Panc1 (cell line): ENCODE measurements at regions not wholly inside any gene's neighbourhood (a gene's known extent, or its start where the extent isn't known, plus 50 kb on each side); places are given as distances from the start of the nearest gene placed in this dataset.

Source experiments
- ATAC-seq: fragments of 200-7000 bp; cut with Tn5 transposase; 2 replicates; pipeline ENCODE4 v1.9.1; 2020; ENCODE audit warnings: mild to moderate bottlenecking, moderate library complexity
- BruUV-seq: library from RNA; stranded (reverse); fragments of 400-500 nt; replicated peaks from 2 replicates; lab custom pipeline; 2021; lab: Mats Ljungman, UMichigan
- CTCF ChIA-PET: fragments of 300-600 bp; sonication (Branson Sonifier 250); formaldehyde crosslinking; loops from one replicate; lab custom pipeline; 2022; ENCODE audit warnings: antibody characterized with exemption; lab: Charles Lee
- POLR2A ChIA-PET: fragments of 300-600 bp; sonication (Branson Sonifier 250); formaldehyde crosslinking; loops from one replicate; lab custom pipeline; 2022; ENCODE audit warnings: antibody characterized with exemption; lab: Charles Lee
- DNase-seq: peaks from one replicate; pipeline ENCODE4 v3.0.0-alpha.2; 2010; ENCODE audit warnings: low read depth, low spot score
- H3K27ac ChIP-seq: 2 replicates; pipeline ENCODE4 v1.5.1; 2011; ENCODE audit warnings: mild to moderate bottlenecking, low read length, inconsistent platforms
- H3K27me3 ChIP-seq: fragments of 200-500 bp; sonication (Bioruptor generic); 2 replicates; pipeline ENCODE4 v1.6.0; 2014; ENCODE audit warnings: low read length, inconsistent platforms; ENCODE audit not compliant: control insufficient read depth, insufficient read depth
- H3K36me3 ChIP-seq: fragments of 200-500 bp; sonication (Bioruptor generic); 2 replicates; pipeline ENCODE4 v1.5.1; 2014; ENCODE audit warnings: inconsistent platforms, mild to moderate bottlenecking, low read length, moderate library complexity; ENCODE audit not compliant: control insufficient read depth, insufficient read depth
- H3K4me1 ChIP-seq: 2 replicates; pipeline ENCODE4 v1.5.1; 2011; ENCODE audit warnings: inconsistent platforms, mild to moderate bottlenecking, low read length, moderate library complexity; ENCODE audit not compliant: control insufficient read depth, insufficient read depth
- H3K4me3 ChIP-seq, 2 experiments: 2 replicates each; pipeline ENCODE4 v1.5.1; 2011 to 2012; ENCODE audit warnings: low read depth in 2 of 2, low read length in 2 of 2, mild to moderate bottlenecking in 2 of 2, inconsistent platforms in 1 of 2, moderate library complexity in 1 of 2
- H3K9me3 ChIP-seq: fragments of 200-500 bp; sonication (Bioruptor generic); 2 replicates; pipeline ENCODE4 v1.5.1; 2014; ENCODE audit warnings: low read depth, mild to moderate bottlenecking, inconsistent platforms, low read length, moderate library complexity; ENCODE audit not compliant: control insufficient read depth, insufficient read depth
- CTCF ChIP-seq: fragments of 450-650 bp; IDR thresholded peaks from 2 replicates; pipeline ENCODE4 v1.5.1; 2017; ENCODE audit warnings: mild to moderate bottlenecking
- POLR2AphosphoS5 ChIP-seq: IDR thresholded peaks from 2 replicates; pipeline ENCODE4 v1.6.1; 2012; ENCODE audit warnings: mild to moderate bottlenecking, low read depth, low read length, moderate library complexity
- SIN3A ChIP-seq: IDR thresholded peaks from 2 replicates; pipeline ENCODE4 v1.6.1; 2012; ENCODE audit warnings: low read depth, mild to moderate bottlenecking, low read length, moderate library complexity, borderline replicate concordance; ENCODE audit not compliant: insufficient read depth
- TCF7L2 ChIP-seq: IDR thresholded peaks from 2 replicates; pipeline ENCODE4 v1.6.1; 2011; ENCODE audit warnings: mild to moderate bottlenecking, low read depth, low read length, inconsistent platforms
- in situ Hi-C: cut with HindIII; loops from 2 replicates; pipeline ENCODE4 v1.10.0; 2016; ENCODE audit warnings: low sequenced_read_pairs, low pct_unique_long_range_greater_than_20kb
- intact Hi-C: fragments of 100-400 bp; cut with micrococcal nuclease; formaldehyde crosslinking; loops from one replicate; pipeline ENCODE4 v1.10.0; 2022; ENCODE audit not compliant: unreplicated experiment
- TF ChIP-seq, protein P1 (sequence below), 2 experiments: IDR thresholded peaks; 2 replicates each; pipeline ENCODE4 v1.6.1; 2011 to 2012; ENCODE audit warnings: low read depth in 2 of 2, control low read depth in 1 of 2, low read length in 1 of 2, mild to moderate bottlenecking in 1 of 2, moderate library complexity in 1 of 2; ENCODE audit not compliant: insufficient read depth in 1 of 2

DNA sequence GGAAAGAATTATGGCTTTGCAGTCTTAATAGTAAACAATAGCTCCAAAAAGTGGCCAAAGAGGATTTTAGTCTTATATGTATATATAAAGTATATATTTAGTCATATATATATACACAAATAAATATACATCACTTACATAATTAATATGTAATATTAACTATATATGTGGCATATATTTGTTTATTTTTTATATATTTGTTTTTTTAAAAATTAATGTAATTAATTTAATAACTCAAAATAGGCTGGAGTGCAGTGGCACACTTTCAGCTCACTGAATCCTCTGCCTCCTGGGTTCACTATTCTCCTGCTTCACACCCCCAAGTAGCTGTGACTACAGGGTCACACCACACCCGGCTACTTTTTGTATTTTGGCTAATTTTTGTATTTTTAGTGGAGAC is 532.6 kb downstream of the KCNT2 start:
- ATAC-seq (no peak), DNase-seq (no peak)
- BruUV-seq, result no TSS peak
- H3K36me3 ChIP-seq, result no peaks in the 10 kb centered on the region
- intact Hi-C loops, result no loop called here
- no peaks in the 10 kb centered on the region for H3K9me3 ChIP-seq
- no peaks in the 10 kb centered on the region for H3K27me3 ChIP-seq
- ChIA-PET CTCF (interaction anchor here (0.6 kb wide), 1 partner anchor 825 kb away, joined by 3 read pairs; no protein-coding TSS in a partner anchor), POLR2A (no interaction called here)
- in situ Hi-C loops, result no loop called here
- H3K27ac ChIP-seq, result no peak overlapping the region
- TF ChIP-seq, protein P1, sequence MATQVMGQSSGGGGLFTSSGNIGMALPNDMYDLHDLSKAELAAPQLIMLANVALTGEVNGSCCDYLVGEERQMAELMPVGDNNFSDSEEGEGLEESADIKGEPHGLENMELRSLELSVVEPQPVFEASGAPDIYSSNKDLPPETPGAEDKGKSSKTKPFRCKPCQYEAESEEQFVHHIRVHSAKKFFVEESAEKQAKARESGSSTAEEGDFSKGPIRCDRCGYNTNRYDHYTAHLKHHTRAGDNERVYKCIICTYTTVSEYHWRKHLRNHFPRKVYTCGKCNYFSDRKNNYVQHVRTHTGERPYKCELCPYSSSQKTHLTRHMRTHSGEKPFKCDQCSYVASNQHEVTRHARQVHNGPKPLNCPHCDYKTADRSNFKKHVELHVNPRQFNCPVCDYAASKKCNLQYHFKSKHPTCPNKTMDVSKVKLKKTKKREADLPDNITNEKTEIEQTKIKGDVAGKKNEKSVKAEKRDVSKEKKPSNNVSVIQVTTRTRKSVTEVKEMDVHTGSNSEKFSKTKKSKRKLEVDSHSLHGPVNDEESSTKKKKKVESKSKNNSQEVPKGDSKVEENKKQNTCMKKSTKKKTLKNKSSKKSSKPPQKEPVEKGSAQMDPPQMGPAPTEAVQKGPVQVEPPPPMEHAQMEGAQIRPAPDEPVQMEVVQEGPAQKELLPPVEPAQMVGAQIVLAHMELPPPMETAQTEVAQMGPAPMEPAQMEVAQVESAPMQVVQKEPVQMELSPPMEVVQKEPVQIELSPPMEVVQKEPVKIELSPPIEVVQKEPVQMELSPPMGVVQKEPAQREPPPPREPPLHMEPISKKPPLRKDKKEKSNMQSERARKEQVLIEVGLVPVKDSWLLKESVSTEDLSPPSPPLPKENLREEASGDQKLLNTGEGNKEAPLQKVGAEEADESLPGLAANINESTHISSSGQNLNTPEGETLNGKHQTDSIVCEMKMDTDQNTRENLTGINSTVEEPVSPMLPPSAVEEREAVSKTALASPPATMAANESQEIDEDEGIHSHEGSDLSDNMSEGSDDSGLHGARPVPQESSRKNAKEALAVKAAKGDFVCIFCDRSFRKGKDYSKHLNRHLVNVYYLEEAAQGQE (IDR thresholded peaks at IDR 0.05; ENCODE audit: insufficient read depth in 1 of 2, low read depth in 2 of 2, low read length in 1 of 2), result no peak
- TF ChIP-seq CTCF, result no peak
- TF ChIP-seq TCF7L2, result no peak
- TF ChIP-seq SIN3A, result no peak
- no peak for TF ChIP-seq POLR2AphosphoS5
- H3K4me1 ChIP-seq, result no peaks in the 10 kb centered on the region
- H3K4me3 ChIP-seq, result no peak overlapping the region

DNA sequence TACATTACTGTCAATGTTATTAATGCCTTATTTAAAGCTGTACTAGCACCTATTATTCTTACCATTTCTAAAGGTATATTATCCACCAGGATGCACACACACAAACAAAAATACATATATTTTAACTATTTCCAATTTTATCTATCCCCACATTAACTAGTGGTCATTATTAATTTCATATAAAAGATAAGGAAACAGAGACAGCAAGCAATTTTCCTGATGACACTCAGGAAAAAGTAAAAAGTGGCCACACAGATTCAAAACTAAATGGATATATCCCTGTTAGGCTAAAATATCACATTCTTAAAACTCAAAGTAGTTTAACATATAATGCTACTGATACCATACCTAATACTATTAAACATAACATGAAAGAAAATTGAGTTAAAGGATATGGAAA is 534.1 kb downstream of the KCNT2 start:
- BruUV-seq, result no TSS peak
- H3K27ac ChIP-seq, result no peak overlapping the region
- ChIA-PET CTCF (no interaction called here), POLR2A (no interaction called here)
- in situ Hi-C loops (no loop called here), intact Hi-C loops (no loop called here)
- H3K4me1 ChIP-seq, result no peaks in the 10 kb centered on the region
- TF ChIP-seq POLR2AphosphoS5 (no peak), CTCF (no peak)
- TF ChIP-seq, protein P1 (IDR thresholded peaks at IDR 0.05; ENCODE audit: insufficient read depth in 1 of 2, low read depth in 2 of 2, low read length in 1 of 2), result no peak
- ATAC-seq (no peak), DNase-seq (no peak)
- H3K36me3 ChIP-seq, result no peaks in the 10 kb centered on the region
- H3K27me3 ChIP-seq, result no peaks in the 10 kb centered on the region
- no peaks in the 10 kb centered on the region for H3K9me3 ChIP-seq
- H3K4me3 ChIP-seq, result no peak overlapping the region
